Heart left ventricle (tissue), 16 donors: ENCODE measurements at regions not wholly inside any gene's neighbourhood (a gene's known extent, or its start where the extent isn't known, plus 50 kb on each side); places are given as distances from the start of the nearest gene placed in this dataset.

ENCODE experiments used
- ATAC-seq, 4 donors: fragments of 200-7000 bp; cut with Tn5 transposase; one replicate each; pipeline ENCODE4 v1.9.1; 2020 to 2022; ENCODE audit warnings: moderate library complexity in 4 of 4, mild to moderate bottlenecking in 3 of 4, moderate number of reproducible peaks in 1 of 4
- DNase-seq, 5 donors: peaks; one replicate each; pipeline ENCODE4 v3.0.0-alpha.2; 2020
- H3K27ac ChIP-seq, 12 donors: fragments of 200-600 bp; sonication (generic) in 4 of 12; one replicate each; pipeline versions ENCODE4 v1.5.0 to v1.8.0; 2016 to 2022; ENCODE audit warnings: mild to moderate bottlenecking in 2 of 12
- H3K27me3 ChIP-seq, 9 donors: fragments of 200-600 bp; sonication (generic) in 2 of 9; one replicate each; pipeline versions ENCODE4 v1.5.1 to v1.8.0; 2016 to 2022; ENCODE audit warnings: mild to moderate bottlenecking in 3 of 9
- H3K36me3 ChIP-seq, 9 donors: fragments of 200-600 bp; sonication (generic) in 2 of 9; one replicate each; pipeline versions ENCODE4 v1.5.0 to v1.8.0; 2018 to 2022; ENCODE audit warnings: mild to moderate bottlenecking in 2 of 9
- H3K4me1 ChIP-seq, 12 donors: fragments of 200-600 bp; sonication (generic) in 4 of 12; one replicate each; pipeline versions ENCODE4 v1.5.0 to v1.8.0; 2016 to 2022; ENCODE audit warnings: mild to moderate bottlenecking in 3 of 12
- H3K4me3 ChIP-seq, 12 donors: fragments of 200-600 bp; sonication (generic) in 4 of 12; one replicate each; pipeline versions ENCODE4 v1.5.0 to v1.8.0; 2017 to 2022; ENCODE audit warnings: mild to moderate bottlenecking in 9 of 12, moderate library complexity in 4 of 12
- H3K9me3 ChIP-seq, 12 donors: fragments of 200-600 bp; sonication (generic) in 4 of 12; one replicate each; pipeline versions ENCODE4 v1.5.0 to v1.8.0; 2016 to 2022; ENCODE audit warnings: mild to moderate bottlenecking in 1 of 12
- CTCF ChIP-seq, 12 donors: fragments of 200-600 bp; sonication (generic) in 4 of 12; IDR thresholded peaks; one replicate each; pipeline versions ENCODE4 v1.5.0 to v1.8.0; 2018 to 2022; ENCODE audit warnings: antibody characterized with exemption in 12 of 12, mild to moderate bottlenecking in 5 of 12
- POLR2A ChIP-seq, 2 donors: fragments of 450-650 bp; IDR thresholded peaks; one replicate each; pipeline ENCODE4 v1.6.1; 2017; ENCODE audit warnings: antibody characterized with exemption in 2 of 2, mild to moderate bottlenecking in 2 of 2, moderate library complexity in 2 of 2
- WGBS, 4 donors: extraction: QIAGEN DNeasy Blood & Tissue Kit in 2 of 4; methylation state at CpG; one replicate each; pipeline versions ENCODE4 v1.1.5 to v1.1.7; 2013 to 2018; 5-methylcytosine and 5-hydroxymethylcytosine counted together
- intact Hi-C, 10 donors: fragments of 100-400 bp; cut with DNase I; formaldehyde crosslinking; loops; one replicate each; pipeline versions ENCODE4 v1.11.1 to v1.14.2; 2022
- donor health status: ischemic (EF 13 %, LVEDD 7.1; RV severe dilation, severe dysfunction).
- donor health status: healthy with polysubstance abuse.
- donor health status: DM: no; HTN: yes; CAD: no.
- donor health status: DM: no; HTN: no; CAD: no.
- donor health status: ischemic (EF 25% LVEDD 6.9; RV normal size, moderate dysfunction).
- donor health status: ischemic (EF 25% LVEDD 5.7; RV mildly dilated, moderate dysfunction).
- donor health status: healthy.
- donor health status: DM: yes; HTN: yes; CAD: no.
- donor health status: ischemic (EF 35%, LVEDD 5.7; RV mildly dilated, moderate dysfunction).
- donor health status: nonischemic (EF 11% LVEDD 7.7; RV severe dilation, severe dysfunction).
- donor health status: DM: yes; HTN: yes; CAD: no.
- donor health status: PGD.
- donor health status: ischemic (EF 29% LVEDD 5.4; RV normal size, mild dysfunction).
- donor health status: nonischemic (EF 23%, LVEDD 6.1; RV moderate dilation, normal function).

DNA sequence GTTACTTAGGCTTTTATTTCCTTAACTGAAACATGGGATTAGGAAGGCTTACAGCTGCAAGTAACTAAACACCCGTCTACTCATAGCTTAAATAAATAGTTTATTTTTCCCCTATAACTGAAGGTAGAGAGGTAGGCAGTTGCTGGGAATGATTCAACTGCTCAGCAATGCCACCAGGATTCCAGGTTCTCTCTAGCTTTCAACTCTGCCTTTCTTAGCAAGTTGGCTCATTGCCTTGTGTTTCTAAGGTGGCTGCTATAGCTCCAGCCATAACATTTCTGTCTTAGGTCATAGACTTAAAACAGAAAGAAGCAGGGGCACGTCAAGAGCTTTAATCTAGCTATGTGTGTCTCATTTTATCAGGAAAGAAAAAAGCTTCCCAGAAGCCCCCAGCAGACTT is 103.7 kb upstream of the MDM1 start:
- DNase-seq = no peak
- intact Hi-C loops = no loop called here
- Histone ChIP-seq H3K4me3 (no peak overlapping the region), H3K36me3 (no peaks in the 10 kb centered on the region), H3K27me3 (no peaks in the 10 kb centered on the region), H3K27ac (no peak overlapping the region), H3K9me3 (peaks cover 0 to 11% (median 5%) of the 10 kb centered on the region in 12 donors), H3K4me1 (no peaks in the 10 kb centered on the region)
- ATAC-seq = no peak
- TF ChIP-seq CTCF (IDR thresholded peaks at IDR 0.05) (no peak), POLR2A (IDR thresholded peaks at IDR 0.05) (no peak)
- WGBS, 4 donors = 71 to 78% (median 73%) methylated on average over 2 of the region's 2 CpGs

GRCh38 chr12:68438601-68439000 is 106.4 kb upstream of the MDM1 start:
- no peak for ATAC-seq
- Histone ChIP-seq H3K27me3 (no peaks in the 10 kb centered on the region), H3K9me3 (peaks cover 0 to 11% (median 6%) of the 10 kb centered on the region in 12 donors), H3K4me1 (no peaks in the 10 kb centered on the region), H3K4me3 (no peak overlapping the region), H3K27ac (no peak overlapping the region), H3K36me3 (no peaks in the 10 kb centered on the region)
- intact Hi-C loops = no loop called here
- 86 to 88% (median 87%) methylated on average over 3 of the region's 3 CpGs for WGBS, 4 donors
- no peak for DNase-seq
- TF ChIP-seq POLR2A (IDR thresholded peaks at IDR 0.05) (no peak), CTCF (IDR thresholded peaks at IDR 0.05) (no peak)

GRCh38 chr12:68439368-68440045 is 107.3 kb upstream of the MDM1 start:
- WGBS, 4 donors = 92 to 95% (median 95%) methylated on average over 4 of the region's 4 CpGs
- Histone ChIP-seq H3K4me1 (no peaks in the 10 kb centered on the region), H3K4me3 (no peak overlapping the region), H3K27me3 (no peaks in the 10 kb centered on the region), H3K9me3 (peaks cover 0 to 19% (median 9%) of the 10 kb centered on the region in 12 donors), H3K36me3 (no peaks in the 10 kb centered on the region), H3K27ac (no peak overlapping the region)
- ATAC-seq (no peak), DNase-seq (no peak)
- intact Hi-C loops = no loop called here
- no peak for TF ChIP-seq CTCF (IDR thresholded peaks at IDR 0.05)
- TF ChIP-seq POLR2A (IDR thresholded peaks at IDR 0.05) = no peak

DNA sequence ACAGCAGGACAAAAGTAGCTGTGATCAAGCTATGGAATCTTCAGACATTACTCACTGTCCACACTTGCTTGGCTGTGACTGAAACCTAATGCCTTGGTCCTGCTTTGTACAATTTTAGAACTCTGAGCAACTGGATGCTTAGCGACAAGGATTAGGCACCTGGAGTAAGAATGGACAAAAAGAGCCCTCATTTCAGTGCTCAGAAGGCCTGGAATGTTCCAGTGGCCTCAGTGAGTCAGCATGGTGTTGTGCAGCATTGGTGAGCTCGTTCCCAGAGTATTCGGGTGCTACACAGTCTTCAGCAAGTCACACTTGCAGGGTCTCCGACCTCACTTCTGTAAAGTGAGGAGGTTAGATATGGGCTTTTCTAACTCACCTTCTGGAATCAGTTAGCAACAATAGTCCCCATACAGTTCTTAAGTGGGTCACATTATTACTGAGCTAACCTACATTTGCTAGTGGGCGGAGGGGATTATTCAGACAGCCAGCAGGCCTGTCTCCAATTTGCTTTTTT is 108.0 kb upstream of the MDM1 start:
- DNase-seq (no peak), ATAC-seq (peak in 1 of 4 donors; percentile 61)
- TF ChIP-seq CTCF (IDR thresholded peaks at IDR 0.05) = no peak
- TF ChIP-seq POLR2A (IDR thresholded peaks at IDR 0.05) = no peak
- intact Hi-C loops = no loop called here
- 64 to 84% (median 74%) methylated on average over 5 of the region's 5 CpGs for WGBS, 4 donors
- H3K9me3 ChIP-seq = peaks cover 0 to 18% (median 7%) of the 10 kb centered on the region in 12 donors
- H3K27ac ChIP-seq = no peak overlapping the region
- H3K4me1 ChIP-seq = no peaks in the 10 kb centered on the region
- H3K4me3 ChIP-seq = no peak overlapping the region
- no peaks in the 10 kb centered on the region for H3K27me3 ChIP-seq
- no peaks in the 10 kb centered on the region for H3K36me3 ChIP-seq
